ENCODE measurements at regions not wholly inside any gene's neighbourhood (a gene's known extent, or its start where the extent isn't known, plus 50 kb on each side); places are given as distances from the start of the nearest gene placed in this dataset.

DNA sequence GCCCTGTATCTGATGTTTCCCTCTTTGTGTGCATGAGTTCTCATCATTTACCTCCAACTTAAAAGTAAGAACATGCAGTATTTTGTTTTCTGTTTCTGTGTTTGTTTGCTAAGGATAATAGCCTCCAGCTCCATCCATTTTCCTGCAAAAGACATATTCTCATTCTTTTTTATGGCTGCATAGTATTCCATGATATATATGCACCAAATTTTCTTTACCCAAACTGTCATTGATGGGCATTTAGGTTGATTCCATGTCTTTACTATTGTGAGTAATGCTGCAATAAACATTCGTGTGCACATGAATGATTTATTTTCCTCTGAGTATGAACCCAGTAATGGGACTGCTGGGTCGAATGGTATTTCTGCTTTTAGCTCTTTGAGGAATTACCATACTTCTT, 163.4 kb downstream of the TMEM26 start:
- TF ChIP-seq GABPA (IDR thresholded peaks at IDR 0.05 in 1 of 2, conservative IDR thresholded peaks at IDR 0.05 in 1 of 2) = no peak
- TF ChIP-seq, protein P1, sequence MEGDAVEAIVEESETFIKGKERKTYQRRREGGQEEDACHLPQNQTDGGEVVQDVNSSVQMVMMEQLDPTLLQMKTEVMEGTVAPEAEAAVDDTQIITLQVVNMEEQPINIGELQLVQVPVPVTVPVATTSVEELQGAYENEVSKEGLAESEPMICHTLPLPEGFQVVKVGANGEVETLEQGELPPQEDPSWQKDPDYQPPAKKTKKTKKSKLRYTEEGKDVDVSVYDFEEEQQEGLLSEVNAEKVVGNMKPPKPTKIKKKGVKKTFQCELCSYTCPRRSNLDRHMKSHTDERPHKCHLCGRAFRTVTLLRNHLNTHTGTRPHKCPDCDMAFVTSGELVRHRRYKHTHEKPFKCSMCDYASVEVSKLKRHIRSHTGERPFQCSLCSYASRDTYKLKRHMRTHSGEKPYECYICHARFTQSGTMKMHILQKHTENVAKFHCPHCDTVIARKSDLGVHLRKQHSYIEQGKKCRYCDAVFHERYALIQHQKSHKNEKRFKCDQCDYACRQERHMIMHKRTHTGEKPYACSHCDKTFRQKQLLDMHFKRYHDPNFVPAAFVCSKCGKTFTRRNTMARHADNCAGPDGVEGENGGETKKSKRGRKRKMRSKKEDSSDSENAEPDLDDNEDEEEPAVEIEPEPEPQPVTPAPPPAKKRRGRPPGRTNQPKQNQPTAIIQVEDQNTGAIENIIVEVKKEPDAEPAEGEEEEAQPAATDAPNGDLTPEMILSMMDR (IDR thresholded peaks at IDR 0.05; ENCODE audit: low read depth, low read length, missing input control) = no peak
- no peak for TF ChIP-seq FOXA1 (IDR thresholded peaks at IDR 0.05)

All from liver (tissue), 3 donors.